ENCODE measurements at regions not wholly inside any gene's neighbourhood (a gene's known extent, or its start where the extent isn't known, plus 50 kb on each side); places are given as distances from the start of the nearest gene placed in this dataset.
A peak's percentile ranks its signal among the peaks of the same experiment; 100 is the strongest.
"Not testable (repeated sequence)": the region's sequence is repeated elsewhere in the genome, so short reads cannot be mapped to it uniquely, and the experiment has no call there.

- H3K9me2 ChIP-seq (ENCODE audit: insufficient read depth); CTCF ChIA-PET; H3K9me3 ChIP-seq (ENCODE audit: control insufficient read depth in 1 of 2, insufficient read depth in 1 of 2, low read depth in 1 of 2, low read length in 2 of 2); H4K20me1 ChIP-seq (ENCODE audit: insufficient read depth); H3K4me1 ChIP-seq (ENCODE audit: control insufficient read depth in 1 of 2, insufficient read depth in 2 of 2, low read length in 2 of 2); H3K27me3 ChIP-seq (ENCODE audit: insufficient read depth, low read length); RAD21 ChIA-PET (ENCODE audit: low non-redundant PET in 1 of 2, low total read pairs in 2 of 2, uncharacterized antibody in 2 of 2, unreplicated experiment in 2 of 2); H3K79me2 ChIP-seq (ENCODE audit: insufficient read depth, low read length); DNase-seq (ENCODE audit: low read depth, low spot score); H3K36me3 ChIP-seq (ENCODE audit: control insufficient read depth in 1 of 2, insufficient read depth in 2 of 2, low read length in 2 of 2); H2AFZ ChIP-seq (ENCODE audit: low read depth, low read length, poor library complexity, severe bottlenecking); H3K4me3 ChIP-seq (replicated peaks in 1 of 2; ENCODE audit: low read depth in 1 of 2, low read length in 2 of 2); BruUV-seq (replicated peaks); H3K4me2 ChIP-seq (ENCODE audit: low read length); H3K9ac ChIP-seq (ENCODE audit: low read length); intact Hi-C loops (cut with micrococcal nuclease); H3K27ac ChIP-seq (ENCODE audit: low read depth, low read length); POLR2A ChIA-PET: not testable (repeated sequence)
- peak; percentile 92 for ATAC-seq
Observed at GRCh38 chr2:87577358-87577757, 170.5 kb upstream of the PLGLB2 start.

GRCh38 chr2:87582152-87582551, 165.7 kb upstream of the PLGLB2 start:
- H3K79me2 ChIP-seq (ENCODE audit: insufficient read depth, low read length); BruUV-seq (replicated peaks); CTCF ChIA-PET; H3K4me3 ChIP-seq (replicated peaks in 1 of 2; ENCODE audit: low read depth in 1 of 2, low read length in 2 of 2); H3K36me3 ChIP-seq (ENCODE audit: control insufficient read depth in 1 of 2, insufficient read depth in 2 of 2, low read length in 2 of 2); H3K9ac ChIP-seq (ENCODE audit: low read length); H3K9me3 ChIP-seq (ENCODE audit: control insufficient read depth in 1 of 2, insufficient read depth in 1 of 2, low read depth in 1 of 2, low read length in 2 of 2); H2AFZ ChIP-seq (ENCODE audit: low read depth, low read length, poor library complexity, severe bottlenecking); H3K27me3 ChIP-seq (ENCODE audit: insufficient read depth, low read length); intact Hi-C loops (cut with micrococcal nuclease); RAD21 ChIA-PET (ENCODE audit: low non-redundant PET in 1 of 2, low total read pairs in 2 of 2, uncharacterized antibody in 2 of 2, unreplicated experiment in 2 of 2); POLR2A ChIA-PET; ATAC-seq; H3K9me2 ChIP-seq (ENCODE audit: insufficient read depth); H3K27ac ChIP-seq (ENCODE audit: low read depth, low read length); H3K4me2 ChIP-seq (ENCODE audit: low read length); DNase-seq (ENCODE audit: low read depth, low spot score); H3K4me1 ChIP-seq (ENCODE audit: control insufficient read depth in 1 of 2, insufficient read depth in 2 of 2, low read length in 2 of 2); H4K20me1 ChIP-seq (ENCODE audit: insufficient read depth): not testable (repeated sequence)

DNA sequence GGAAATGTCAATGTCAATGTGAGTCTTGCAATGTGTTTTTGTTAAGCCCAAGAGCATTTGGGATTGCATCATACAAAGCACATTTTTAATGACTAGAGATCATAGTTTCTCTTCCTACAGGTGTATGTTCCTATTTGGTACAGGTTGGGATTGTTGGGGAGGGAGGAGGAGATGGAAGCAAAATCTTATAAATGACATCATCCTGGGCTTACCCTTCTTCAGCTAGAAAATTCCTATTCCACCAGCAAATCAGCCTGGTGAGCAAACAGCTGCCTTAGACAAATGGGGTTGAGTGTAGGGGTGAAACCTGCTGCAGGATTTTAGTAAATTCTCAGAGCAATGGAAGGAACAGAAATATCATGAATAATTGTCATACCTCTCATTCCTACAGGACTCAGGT, 165.3 kb upstream of the PLGLB2 start:
- H3K36me3 ChIP-seq (ENCODE audit: control insufficient read depth in 1 of 2, insufficient read depth in 2 of 2, low read length in 2 of 2); RAD21 ChIA-PET (ENCODE audit: low non-redundant PET in 1 of 2, low total read pairs in 2 of 2, uncharacterized antibody in 2 of 2, unreplicated experiment in 2 of 2); H4K20me1 ChIP-seq (ENCODE audit: insufficient read depth); H3K4me1 ChIP-seq (ENCODE audit: control insufficient read depth in 1 of 2, insufficient read depth in 2 of 2, low read length in 2 of 2); CTCF ChIA-PET; ATAC-seq; H3K9ac ChIP-seq (ENCODE audit: low read length); BruUV-seq (replicated peaks); POLR2A ChIA-PET; H3K4me2 ChIP-seq (ENCODE audit: low read length); H2AFZ ChIP-seq (ENCODE audit: low read depth, low read length, poor library complexity, severe bottlenecking); H3K9me2 ChIP-seq (ENCODE audit: insufficient read depth); H3K27me3 ChIP-seq (ENCODE audit: insufficient read depth, low read length); H3K9me3 ChIP-seq (ENCODE audit: control insufficient read depth in 1 of 2, insufficient read depth in 1 of 2, low read depth in 1 of 2, low read length in 2 of 2); intact Hi-C loops (cut with micrococcal nuclease); H3K4me3 ChIP-seq (replicated peaks in 1 of 2; ENCODE audit: low read depth in 1 of 2, low read length in 2 of 2); H3K27ac ChIP-seq (ENCODE audit: low read depth, low read length); DNase-seq (ENCODE audit: low read depth, low spot score); H3K79me2 ChIP-seq (ENCODE audit: insufficient read depth, low read length): not testable (repeated sequence)

- ATAC-seq; RAD21 ChIA-PET (ENCODE audit: low non-redundant PET in 1 of 2, low total read pairs in 2 of 2, uncharacterized antibody in 2 of 2, unreplicated experiment in 2 of 2); H3K4me1 ChIP-seq (ENCODE audit: control insufficient read depth in 1 of 2, insufficient read depth in 2 of 2, low read length in 2 of 2); H3K4me2 ChIP-seq (ENCODE audit: low read length); H3K9me3 ChIP-seq (ENCODE audit: control insufficient read depth in 1 of 2, insufficient read depth in 1 of 2, low read depth in 1 of 2, low read length in 2 of 2); H3K27ac ChIP-seq (ENCODE audit: low read depth, low read length); H3K27me3 ChIP-seq (ENCODE audit: insufficient read depth, low read length); DNase-seq (ENCODE audit: low read depth, low spot score); H3K36me3 ChIP-seq (ENCODE audit: control insufficient read depth in 1 of 2, insufficient read depth in 2 of 2, low read length in 2 of 2); POLR2A ChIA-PET; H3K9ac ChIP-seq (ENCODE audit: low read length); H2AFZ ChIP-seq (ENCODE audit: low read depth, low read length, poor library complexity, severe bottlenecking); H3K4me3 ChIP-seq (replicated peaks in 1 of 2; ENCODE audit: low read depth in 1 of 2, low read length in 2 of 2); BruUV-seq (replicated peaks); intact Hi-C loops (cut with micrococcal nuclease); H3K9me2 ChIP-seq (ENCODE audit: insufficient read depth); H4K20me1 ChIP-seq (ENCODE audit: insufficient read depth); CTCF ChIA-PET; H3K79me2 ChIP-seq (ENCODE audit: insufficient read depth, low read length): not testable (repeated sequence)
Observed at GRCh38 chr2:87583370-87583769, 164.5 kb upstream of the PLGLB2 start.

- H3K9ac ChIP-seq (ENCODE audit: low read length); H3K36me3 ChIP-seq (ENCODE audit: control insufficient read depth in 1 of 2, insufficient read depth in 2 of 2, low read length in 2 of 2); BruUV-seq (replicated peaks); POLR2A ChIA-PET; H3K4me1 ChIP-seq (ENCODE audit: control insufficient read depth in 1 of 2, insufficient read depth in 2 of 2, low read length in 2 of 2); intact Hi-C loops (cut with micrococcal nuclease); ATAC-seq; H2AFZ ChIP-seq (ENCODE audit: low read depth, low read length, poor library complexity, severe bottlenecking); H3K4me3 ChIP-seq (replicated peaks in 1 of 2; ENCODE audit: low read depth in 1 of 2, low read length in 2 of 2); CTCF ChIA-PET; H3K27me3 ChIP-seq (ENCODE audit: insufficient read depth, low read length); RAD21 ChIA-PET (ENCODE audit: low non-redundant PET in 1 of 2, low total read pairs in 2 of 2, uncharacterized antibody in 2 of 2, unreplicated experiment in 2 of 2); H4K20me1 ChIP-seq (ENCODE audit: insufficient read depth); H3K27ac ChIP-seq (ENCODE audit: low read depth, low read length); H3K9me2 ChIP-seq (ENCODE audit: insufficient read depth); H3K4me2 ChIP-seq (ENCODE audit: low read length); H3K79me2 ChIP-seq (ENCODE audit: insufficient read depth, low read length); DNase-seq (ENCODE audit: low read depth, low spot score); H3K9me3 ChIP-seq (ENCODE audit: control insufficient read depth in 1 of 2, insufficient read depth in 1 of 2, low read depth in 1 of 2, low read length in 2 of 2): not testable (repeated sequence)
Observed at GRCh38 chr2:87583803-87584202, 164.1 kb upstream of the PLGLB2 start.
